GM21786 (cell line): ENCODE measurements at regions not wholly inside any gene's neighbourhood (a gene's known extent, or its start where the extent isn't known, plus 50 kb on each side); places are given as distances from the start of the nearest gene placed in this dataset.
"Not testable (repeated sequence)": the region's sequence is repeated elsewhere in the genome, so short reads cannot be mapped to it uniquely, and the experiment has no call there.

Experiments used
- ATAC-seq: cut with Tn5 transposase; IDR thresholded peaks from one replicate; pipeline ENCODE4 v1.9.1; 2021; ENCODE audit not compliant: unreplicated experiment

DNA sequence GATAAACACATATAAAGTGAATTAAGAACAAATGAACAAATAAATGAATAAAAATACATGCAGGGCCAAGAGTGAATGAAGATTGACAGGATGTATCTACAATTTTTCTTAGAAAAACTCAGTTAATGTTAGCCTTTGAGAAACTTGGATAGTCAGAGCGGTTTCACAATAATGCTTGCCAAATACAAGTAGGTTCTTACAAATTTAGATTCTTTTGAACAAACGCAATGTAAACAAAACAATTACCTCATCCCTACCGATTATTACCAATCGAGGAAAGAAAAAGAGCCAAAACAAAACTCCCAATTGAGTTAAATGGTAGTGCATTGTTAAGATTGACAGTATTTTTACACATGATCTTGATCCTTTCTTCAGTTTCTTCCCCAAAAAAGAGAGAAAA, 176.9 kb upstream of the DEPDC1 start:
- no peak for ATAC-seq

DNA sequence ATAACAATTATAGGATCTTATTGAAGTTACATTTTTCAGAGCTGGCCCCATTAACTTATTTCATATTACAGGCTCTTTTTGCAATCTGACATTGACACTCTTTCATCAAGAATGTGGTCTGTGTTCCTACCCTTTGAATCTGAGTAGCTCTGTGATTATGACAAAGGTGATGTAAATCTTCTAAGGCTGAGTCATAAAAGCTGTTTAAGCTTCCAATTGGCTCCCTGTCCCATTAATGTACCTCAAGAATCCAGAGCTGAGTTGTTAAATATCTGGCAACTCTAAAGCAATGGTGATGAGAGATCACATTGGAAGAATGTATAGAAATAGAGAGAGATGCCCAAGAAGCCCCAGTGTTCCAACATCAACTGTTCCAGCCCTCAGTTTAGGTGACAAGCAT, 178.5 kb upstream of the DEPDC1 start:
- no peak for ATAC-seq

DNA sequence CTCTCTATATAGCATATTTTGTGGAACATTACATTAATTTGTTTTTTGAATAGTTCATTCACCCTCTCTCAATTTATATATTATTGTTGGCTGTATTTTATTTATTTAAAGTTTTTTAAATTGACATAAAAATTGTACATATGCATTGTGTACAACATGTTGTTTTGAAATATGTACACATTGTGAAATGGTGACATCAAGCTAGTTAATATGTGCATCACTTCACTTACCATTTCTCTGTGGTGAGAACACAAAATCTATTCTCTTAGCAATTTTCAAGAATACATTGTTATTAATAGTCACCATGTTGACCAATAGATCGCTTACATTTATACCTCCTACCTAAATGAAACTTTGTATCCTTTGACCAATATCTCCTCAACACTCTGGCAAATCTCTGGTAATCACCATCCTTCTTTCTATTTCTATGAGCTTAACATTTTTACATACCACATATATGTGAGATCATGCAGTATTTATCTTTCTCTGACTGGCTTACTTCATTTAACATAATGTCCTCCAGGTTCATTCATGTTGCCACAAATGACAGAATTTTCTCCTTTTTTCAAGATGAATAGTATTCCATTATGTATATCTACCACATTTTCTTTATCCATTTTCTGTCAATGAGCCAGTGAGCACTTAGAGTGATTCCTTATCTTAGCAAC, 180.9 kb upstream of the DEPDC1 start:
- no peak for ATAC-seq

DNA sequence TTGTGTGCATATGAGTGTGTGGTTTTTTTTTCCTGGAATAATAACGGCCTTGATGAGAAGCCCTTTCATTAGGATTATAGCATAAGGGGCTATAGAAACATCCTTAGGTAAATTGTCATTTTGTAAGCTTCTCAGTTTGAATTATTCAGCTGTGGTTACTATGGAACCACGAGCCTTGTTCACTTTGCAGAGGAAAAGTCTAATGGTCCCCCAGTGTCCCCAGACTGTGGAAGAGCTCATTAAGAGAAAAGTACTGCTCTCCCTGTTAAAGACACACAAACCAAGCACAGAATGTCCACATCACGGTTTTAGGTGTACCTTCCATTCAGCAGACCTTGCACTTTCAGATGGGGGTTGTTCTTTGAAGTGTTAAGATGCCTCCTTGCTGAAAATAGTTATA, 199.3 kb upstream of the DEPDC1 start:
- no peak for ATAC-seq

DNA sequence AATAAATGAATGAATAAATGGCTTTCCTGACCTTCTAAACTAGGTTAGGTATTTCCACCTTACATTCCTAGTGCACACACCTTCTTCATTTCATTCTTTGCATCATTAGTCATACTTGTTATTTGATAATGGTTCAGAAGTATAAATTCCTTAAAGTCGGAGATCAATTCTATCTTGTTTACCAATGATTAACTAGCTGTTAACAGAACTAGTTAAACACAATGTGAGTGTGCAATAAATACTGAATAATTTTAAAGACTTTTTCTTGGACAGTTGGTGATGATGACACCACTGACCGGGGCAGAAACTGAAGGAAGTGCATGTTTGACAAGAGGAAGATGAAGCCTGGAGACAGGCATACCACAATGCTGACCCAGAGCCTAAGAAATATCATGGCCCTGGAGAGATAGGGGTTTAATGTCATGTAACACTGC, 207.1 kb upstream of the DEPDC1 start:
- ATAC-seq, result no peak

DNA sequence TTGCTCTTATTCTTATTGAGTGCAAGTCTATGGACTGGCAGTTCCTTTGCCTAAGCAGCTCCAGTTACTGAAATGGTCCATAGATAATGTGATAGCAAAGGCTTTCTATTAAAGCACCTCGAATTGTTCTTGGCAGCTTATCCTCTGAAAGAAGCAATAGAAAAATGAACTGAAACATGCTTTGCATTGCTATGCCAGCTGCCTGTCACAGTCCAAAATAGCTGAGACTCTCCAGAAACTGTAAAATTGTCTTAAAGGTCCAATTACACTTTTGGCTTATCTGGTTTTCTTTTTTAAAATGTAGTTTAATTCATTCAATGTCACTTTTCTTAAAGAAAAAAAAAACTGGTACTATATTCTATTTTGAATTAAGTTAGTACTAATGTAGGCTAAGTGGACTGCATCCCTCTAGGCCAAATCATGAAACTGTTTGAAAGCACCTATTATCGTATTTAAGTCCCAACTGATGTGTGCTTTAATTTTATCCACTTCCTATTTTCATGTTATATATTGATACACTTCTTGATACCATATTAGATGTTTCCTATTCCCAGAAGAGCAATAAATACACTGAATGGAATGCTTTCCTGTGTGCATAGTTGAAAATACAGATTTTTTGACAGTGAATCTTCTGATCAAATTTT, 208.0 kb upstream of the DEPDC1 start:
- ATAC-seq, result no peak

DNA sequence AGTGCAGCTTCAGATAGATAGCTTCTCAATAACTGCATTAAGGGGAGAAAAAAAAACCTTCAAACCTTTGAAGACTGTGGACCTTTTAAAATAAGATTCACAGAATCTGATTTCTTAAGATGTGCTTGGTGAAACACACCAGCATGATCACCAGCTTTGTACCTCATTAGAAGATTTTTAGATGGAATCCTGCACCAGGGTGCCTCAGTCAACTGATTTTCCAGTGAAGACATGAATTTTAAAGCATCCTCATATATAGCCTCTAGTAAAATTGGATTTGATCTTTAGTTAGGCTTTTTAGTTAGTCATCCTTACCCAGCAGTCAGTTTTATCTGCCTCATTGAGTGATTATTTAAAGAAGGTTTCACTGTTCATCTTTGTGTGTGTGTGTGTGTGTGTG, 208.6 kb upstream of the DEPDC1 start:
- ATAC-seq, result no peak

DNA sequence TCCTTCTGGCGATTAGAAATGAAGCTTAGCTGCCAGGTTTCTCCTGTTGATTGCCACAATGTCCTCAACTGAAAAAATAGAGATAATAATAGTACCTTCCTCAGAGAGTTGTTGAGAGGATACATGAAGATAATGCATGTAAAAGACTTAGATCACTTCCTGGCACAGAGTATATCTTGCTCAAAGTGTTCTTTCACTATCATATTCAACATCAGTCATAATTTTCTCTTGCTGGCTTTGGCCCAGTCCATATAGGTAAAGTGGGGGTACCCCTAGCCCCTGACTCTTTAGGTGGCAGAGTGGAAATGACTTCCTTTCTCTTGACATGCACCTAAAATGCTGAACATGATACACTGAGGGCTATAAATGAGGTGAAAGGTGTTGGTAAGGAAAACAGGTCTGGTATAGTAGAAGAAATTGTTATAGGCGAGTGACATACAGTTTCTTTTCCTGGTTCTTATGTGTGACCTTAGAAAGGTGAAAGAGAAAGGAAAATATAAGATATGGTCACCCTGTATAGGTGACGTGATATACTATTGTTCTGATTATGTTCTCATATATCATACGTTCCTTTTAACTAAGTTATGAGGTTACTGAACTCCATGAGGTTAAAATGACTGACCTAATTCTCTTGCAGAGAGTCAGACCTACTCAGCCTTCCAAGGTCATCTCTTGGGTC, 209.9 kb upstream of the DEPDC1 start:
- no peak for ATAC-seq

DNA sequence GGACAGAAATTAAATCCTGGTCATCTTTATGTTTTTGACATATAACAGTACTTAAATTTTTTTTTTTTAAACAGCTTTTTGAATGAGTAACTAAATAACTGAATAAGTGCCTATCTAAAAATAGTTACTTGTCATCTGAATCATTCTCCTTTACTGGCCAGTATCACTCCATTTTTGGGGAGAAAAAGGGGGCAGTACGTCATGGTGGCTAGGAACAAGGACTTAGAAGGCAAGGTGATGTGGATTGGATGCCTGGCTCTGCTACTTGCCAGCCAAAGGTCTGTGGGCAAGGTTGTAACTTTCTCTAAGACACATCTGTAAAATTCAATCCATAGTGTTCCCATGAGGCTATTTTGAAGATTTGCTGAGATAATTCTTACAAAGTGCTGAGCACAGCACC, 220.4 kb upstream of the DEPDC1 start:
- ATAC-seq, result no peak

DNA sequence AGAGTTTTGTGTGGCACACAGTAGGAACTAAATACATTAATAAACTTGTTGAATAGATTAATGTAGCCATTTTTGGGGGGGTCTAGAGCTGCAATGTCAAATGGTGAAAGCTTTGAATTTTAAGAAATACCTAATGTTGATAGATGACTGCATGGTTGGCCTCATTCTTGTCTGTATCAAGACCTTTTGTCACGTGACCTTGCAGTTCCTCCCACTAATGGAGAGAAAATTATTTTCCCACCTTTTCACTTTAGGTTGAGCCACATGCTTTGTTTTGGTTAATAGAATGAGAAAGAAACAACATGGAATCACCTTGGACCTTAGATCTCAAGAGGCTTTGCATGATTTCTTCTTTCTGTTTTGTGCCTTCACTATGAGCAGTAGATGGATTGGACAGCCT, 223.6 kb upstream of the DEPDC1 start:
- ATAC-seq, result no peak

DNA sequence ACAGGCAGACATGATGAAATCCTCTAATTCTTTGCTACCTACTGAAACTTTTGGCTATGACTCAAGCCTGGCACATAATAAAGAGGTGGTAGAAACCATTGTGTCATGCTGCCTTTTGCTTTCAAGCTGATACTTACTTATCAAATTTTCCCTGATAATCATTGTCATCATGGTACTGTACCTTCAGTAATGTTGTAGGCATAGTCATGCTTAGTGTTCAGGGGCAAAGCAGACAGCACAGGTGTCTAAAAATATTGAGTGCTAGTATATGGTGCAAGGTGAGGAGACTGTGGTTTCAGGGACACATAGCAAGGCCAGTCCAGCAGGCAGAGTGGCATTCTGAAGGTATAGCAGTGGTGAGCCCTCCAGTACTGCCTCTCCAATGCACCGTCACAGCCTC, 226.9 kb upstream of the DEPDC1 start:
- no peak for ATAC-seq

DNA sequence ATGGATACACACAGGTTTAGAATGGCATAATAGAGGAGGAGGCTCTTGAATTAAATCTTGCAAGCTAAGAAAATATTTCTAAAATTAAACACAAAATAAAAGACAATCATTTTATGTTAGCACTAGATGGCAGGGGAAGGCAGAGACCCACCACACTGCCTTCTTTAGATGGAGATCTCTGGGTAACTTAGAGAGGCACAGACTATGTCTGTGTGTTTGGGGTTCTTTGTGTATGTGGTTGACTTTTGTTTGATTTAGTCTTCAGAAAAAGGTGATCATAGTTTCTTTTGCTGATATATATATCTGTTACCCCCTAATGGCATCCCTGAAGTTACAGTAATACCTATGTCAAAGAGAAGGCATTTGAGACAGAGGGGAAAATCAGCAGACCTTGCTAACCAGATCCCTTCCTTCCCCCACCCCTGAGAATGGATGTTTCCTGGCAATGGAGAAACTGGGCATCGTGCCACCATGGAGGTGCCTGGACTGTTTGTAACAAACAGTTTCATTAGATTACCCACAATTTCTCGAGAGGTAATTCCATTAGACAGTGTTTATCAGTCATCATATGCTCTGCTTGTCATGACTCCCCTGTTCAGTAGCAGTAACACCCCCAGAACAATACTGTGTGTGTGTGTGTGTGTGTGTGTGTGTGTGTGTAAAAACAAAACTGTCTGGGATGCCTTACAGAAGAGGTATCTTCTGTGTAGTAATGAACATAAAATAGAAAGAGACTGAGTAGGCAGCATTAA, 228.3 kb upstream of the DEPDC1 start:
- no peak for ATAC-seq

DNA sequence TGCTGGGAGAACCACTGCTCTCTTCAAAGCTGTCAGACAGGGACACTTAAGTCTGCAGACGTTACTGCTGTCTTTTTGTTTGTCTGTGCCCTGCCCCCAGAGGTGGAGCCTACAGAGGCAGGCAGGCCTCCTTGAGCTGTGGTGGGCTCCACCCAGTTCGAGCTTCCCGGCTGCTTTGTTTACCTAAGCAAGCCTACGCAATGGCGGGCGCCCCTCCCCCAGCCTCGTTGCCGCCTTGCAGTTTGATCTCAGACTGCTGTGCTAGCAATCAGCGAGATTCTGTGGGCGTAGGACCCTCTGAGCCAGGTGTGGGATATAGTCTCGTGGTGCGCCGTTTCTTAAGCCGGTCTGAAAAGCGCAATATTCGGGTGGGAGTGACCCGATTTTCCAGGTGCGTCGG, 242.6 kb upstream of the DEPDC1 start:
- ATAC-seq, result not testable (repeated sequence)

DNA sequence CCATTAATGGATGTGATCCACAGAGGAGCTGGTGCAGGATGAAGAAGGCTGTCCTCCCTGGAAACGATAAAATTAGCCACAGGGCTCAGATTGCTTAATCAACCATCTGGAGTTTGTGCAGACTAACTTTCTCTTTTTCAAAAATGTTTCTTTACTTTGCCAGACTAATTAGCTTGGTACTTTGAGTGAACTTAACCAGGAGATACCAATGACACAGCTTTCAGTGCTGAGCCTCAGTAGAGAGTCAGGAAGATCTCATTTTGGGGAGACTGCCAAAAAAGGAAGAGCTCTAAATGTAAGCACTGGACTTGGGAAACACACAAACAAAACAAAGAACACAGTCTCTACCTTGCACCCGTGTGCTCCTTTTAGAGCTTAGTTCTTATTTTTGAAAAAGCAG, 248.1 kb upstream of the DEPDC1 start:
- ATAC-seq, result no peak

DNA sequence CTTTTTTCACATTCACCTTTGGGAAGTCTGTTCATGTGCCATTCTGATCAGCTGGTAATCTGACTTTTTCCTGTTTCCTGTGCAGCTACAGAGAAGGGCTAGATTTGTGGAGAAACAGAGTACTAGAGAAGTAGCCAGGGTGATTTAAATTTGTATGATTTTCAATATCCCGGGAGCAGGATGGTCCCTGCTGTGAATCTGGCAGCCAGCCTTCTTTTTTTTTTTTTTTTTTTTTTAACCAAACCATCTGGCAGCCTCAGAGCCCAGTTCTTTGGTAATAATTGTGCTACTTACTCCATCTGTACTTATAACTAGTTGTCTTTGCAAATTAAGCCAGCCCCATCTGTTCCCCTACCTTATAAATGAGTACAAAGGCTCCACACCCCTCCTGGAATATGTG, 248.6 kb upstream of the DEPDC1 start:
- no peak for ATAC-seq

DNA sequence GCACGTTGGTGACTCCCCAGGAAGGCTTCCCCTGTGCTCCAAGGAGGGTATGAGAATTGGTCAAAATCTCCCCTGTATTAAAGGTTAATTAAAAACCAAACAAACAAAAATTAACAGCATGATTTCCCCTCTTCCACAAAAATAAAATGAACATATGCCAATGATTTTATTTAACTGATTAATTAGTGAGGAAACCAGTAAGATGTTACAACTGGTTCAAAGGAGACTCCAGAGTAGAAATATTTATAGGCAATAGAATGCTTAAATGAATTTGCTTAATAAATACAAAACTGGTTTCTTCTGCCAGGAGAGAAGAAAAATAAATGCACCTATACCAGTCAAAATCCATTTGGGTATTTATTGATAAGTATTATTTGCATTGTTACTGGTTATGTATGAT, 249.5 kb upstream of the DEPDC1 start:
- ATAC-seq, result no peak

DNA sequence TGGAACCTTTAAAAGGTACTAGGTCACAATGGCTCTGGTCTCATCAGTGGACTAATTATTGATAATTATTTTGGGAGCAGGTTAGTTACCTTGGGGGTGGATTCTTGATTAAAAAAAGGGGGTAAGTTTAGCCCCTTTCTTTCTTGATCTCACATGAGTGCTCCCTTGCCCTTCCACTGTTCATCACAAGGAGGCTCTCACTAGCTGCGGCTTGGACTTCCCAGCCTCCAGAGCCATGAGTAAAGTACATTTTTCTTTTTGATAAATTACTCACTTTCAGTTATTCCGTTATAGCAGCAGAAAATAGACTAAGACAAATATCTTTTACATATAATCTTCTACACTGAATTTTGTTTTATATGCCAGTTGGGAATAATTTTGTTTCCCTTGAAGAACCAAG, 254.8 kb upstream of the DEPDC1 start:
- ATAC-seq, result no peak

DNA sequence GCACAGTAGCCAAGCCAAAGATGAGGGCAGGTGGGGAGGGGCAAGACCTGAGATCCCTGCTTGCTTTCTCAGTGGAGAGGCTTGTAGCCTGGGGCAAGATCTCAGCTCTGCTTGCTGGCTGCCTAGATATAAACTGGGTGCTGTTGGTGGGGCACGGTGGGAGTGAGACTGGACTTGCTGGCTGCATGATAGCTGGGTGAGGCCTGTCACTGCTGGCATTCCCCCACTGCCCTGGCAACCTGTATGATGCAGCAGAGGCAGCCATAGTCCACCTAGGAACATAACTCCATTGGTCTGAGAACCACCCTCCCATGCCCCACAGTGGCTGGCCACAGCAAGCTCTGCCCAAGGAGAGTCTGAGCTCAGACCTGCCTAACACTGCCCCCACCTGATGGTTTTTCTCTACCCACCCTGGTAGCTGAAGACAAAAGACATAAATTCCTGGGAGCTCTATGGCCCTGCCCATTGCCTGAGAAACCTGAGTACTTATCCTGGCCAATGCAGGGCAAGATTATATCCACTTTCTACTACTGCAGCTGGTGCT, 261.9 kb upstream of the DEPDC1 start:
- no peak for ATAC-seq

DNA sequence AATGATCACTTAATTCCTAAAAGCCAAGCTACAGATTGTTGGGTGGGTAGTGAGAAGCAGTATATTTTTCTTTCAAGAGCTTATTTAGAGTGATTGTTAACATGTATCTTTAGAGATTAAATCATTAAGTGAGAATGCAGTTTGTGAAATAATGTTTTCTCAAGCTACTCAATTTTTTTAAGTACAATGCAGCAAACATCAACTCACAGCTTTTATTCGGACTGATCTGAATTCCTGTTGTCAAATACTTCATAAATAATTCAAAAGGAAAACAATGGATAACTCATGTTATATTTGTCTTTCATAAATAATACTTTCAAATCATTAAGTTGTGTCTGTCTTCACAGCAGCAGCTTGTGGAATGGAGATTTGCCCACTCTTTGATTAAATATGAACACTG, 271.1 kb upstream of the DEPDC1 start:
- ATAC-seq, result no peak

DNA sequence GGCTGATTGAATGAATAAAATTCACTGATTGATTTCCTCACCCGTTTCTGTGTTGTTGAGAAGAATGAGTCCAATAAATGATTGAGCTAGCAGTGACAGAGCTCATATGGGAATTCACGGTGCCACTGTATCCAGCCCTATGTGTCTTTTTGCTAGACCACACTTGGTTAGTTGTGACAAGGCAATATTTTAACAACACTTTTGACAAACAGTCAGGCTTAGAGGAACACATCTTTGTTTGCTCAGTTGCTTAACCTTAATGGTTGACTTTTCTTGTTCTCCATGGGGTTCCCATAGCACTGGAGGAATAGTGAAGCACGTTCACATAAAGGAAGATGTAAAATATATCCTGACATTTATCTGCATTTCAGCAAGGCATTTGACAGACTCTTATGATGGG, 273.9 kb upstream of the DEPDC1 start:
- no peak for ATAC-seq

DNA sequence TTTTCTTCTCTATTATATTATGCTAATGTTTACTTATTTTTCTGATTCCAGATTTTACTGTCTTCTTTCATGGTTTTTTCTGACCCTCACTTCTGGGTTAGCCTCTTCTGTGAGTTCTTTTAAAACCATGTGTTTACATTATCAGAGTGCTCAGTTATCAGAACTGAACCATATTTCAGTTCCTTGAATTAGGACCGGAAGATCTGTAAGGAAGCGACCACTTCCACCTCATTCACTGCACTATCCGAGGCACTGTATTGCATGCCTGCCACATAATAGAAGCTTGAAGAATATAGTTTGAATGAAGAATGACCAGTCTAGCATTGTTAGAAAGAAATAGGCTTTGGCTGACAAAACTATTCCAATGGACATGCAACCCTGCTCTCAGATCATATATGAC, 281.0 kb upstream of the DEPDC1 start:
- ATAC-seq, result no peak

DNA sequence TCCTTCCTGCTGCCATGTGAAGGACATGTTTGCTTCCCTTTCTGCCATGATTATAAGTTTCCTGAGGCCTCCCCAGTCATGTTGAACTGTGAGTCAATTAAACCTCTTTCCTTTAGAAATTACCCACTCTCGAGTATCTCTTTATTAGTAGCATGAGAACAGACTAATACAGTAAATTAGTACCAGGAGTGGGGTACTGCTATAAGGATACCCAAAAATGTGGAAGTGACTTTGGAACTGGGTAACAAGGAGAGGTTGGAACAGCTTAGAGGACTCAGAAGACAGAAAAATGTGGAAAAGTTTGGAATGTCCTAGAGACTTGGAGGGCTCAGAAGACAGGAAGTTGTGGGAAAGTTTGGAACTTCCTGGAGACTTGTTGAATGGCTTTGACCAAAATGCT, 283.0 kb upstream of the DEPDC1 start:
- not testable (repeated sequence) for ATAC-seq
